Prostate gland (tissue), 2 donors: ENCODE measurements at regions not wholly inside any gene's neighbourhood (a gene's known extent, or its start where the extent isn't known, plus 50 kb on each side); places are given as distances from the start of the nearest gene placed in this dataset.

Source experiments
- DNase-seq: peaks from one replicate; pipeline ENCODE4 v3.0.0-alpha.2; 2019; ENCODE audit warnings: low spot score
- H3K27ac ChIP-seq, 2 donors: fragments of 200-600 bp; sonication (generic); 2 replicates each; pipeline ENCODE4 v1.5.1; 2017 to 2019
- H3K27me3 ChIP-seq: fragments of 200-600 bp; sonication (generic); replicated peaks from 2 replicates; pipeline ENCODE4 v1.5.1; 2019; ENCODE audit not compliant: insufficient read depth
- H3K36me3 ChIP-seq, 2 donors: fragments of 200-600 bp; sonication (generic); 1 replicate in 1 of 2; 2 replicates in 1 of 2; pipeline versions ENCODE4 v1.5.1 to v1.8.1; 2017 to 2019
- H3K4me1 ChIP-seq: fragments of 200-600 bp; sonication (generic); replicated peaks from 2 replicates; pipeline ENCODE4 v1.5.1; 2019
- H3K4me3 ChIP-seq, 2 donors: fragments of 200-600 bp; sonication (generic); 2 replicates each; pipeline ENCODE4 v1.5.1; 2017 to 2019
- H3K9me3 ChIP-seq: fragments of 200-600 bp; sonication (generic); 2 replicates; pipeline ENCODE4 v1.5.1; 2017
- POLR2A ChIP-seq: fragments of 450-650 bp; IDR thresholded peaks from one replicate; pipeline ENCODE4 v1.6.1; 2016; ENCODE audit warnings: antibody characterized with exemption, mild to moderate bottlenecking
- POLR2AphosphoS5 ChIP-seq: sonication (generic); formaldehyde crosslinking; IDR thresholded peaks from one replicate; pipeline ENCODE4 v1.6.1; 2017; ENCODE audit warnings: antibody characterized with exemption
- WGBS: methylation state at CpG from one replicate; pipeline ENCODE4 v1.1.5; 2018; 5-methylcytosine and 5-hydroxymethylcytosine counted together
- intact Hi-C: fragments of 100-400 bp; cut with DNase I; formaldehyde crosslinking; loops from one replicate; pipeline ENCODE4 v1.14.2; 2022
- TF ChIP-seq, protein P1 (sequence below), 4 experiments: fragments of 200-600 bp in 2 of 4; fragments of 450-650 bp in 2 of 4; sonication (generic) in 2 of 4; IDR thresholded peaks; 1 replicate in 3 of 4; 2 replicates in 1 of 4; pipeline ENCODE4 v1.5.1; 2016 to 2019; ENCODE audit warnings: antibody characterized with exemption in 4 of 4, mild to moderate bottlenecking in 2 of 4, moderate library complexity in 2 of 4

GRCh38 chr6:77341058-77341986 is 122.0 kb downstream of the HTR1B start:
- intact Hi-C loops = no loop called here
- TF ChIP-seq POLR2AphosphoS5 (no peak), POLR2A (no peak)
- TF ChIP-seq, protein P1, sequence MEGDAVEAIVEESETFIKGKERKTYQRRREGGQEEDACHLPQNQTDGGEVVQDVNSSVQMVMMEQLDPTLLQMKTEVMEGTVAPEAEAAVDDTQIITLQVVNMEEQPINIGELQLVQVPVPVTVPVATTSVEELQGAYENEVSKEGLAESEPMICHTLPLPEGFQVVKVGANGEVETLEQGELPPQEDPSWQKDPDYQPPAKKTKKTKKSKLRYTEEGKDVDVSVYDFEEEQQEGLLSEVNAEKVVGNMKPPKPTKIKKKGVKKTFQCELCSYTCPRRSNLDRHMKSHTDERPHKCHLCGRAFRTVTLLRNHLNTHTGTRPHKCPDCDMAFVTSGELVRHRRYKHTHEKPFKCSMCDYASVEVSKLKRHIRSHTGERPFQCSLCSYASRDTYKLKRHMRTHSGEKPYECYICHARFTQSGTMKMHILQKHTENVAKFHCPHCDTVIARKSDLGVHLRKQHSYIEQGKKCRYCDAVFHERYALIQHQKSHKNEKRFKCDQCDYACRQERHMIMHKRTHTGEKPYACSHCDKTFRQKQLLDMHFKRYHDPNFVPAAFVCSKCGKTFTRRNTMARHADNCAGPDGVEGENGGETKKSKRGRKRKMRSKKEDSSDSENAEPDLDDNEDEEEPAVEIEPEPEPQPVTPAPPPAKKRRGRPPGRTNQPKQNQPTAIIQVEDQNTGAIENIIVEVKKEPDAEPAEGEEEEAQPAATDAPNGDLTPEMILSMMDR (IDR thresholded peaks at IDR 0.05) = no peak
- Histone ChIP-seq H3K9me3 (no peaks in the 10 kb centered on the region), H3K27me3 (no peaks in the 10 kb centered on the region), H3K4me3 (no peak overlapping the region), H3K36me3 (no peaks in the 10 kb centered on the region), H3K27ac (no peak overlapping the region), H3K4me1 (no peaks in the 10 kb centered on the region)
- WGBS = 69% methylated on average over 4 of the region's 4 CpGs
- DNase-seq = no peak

DNA sequence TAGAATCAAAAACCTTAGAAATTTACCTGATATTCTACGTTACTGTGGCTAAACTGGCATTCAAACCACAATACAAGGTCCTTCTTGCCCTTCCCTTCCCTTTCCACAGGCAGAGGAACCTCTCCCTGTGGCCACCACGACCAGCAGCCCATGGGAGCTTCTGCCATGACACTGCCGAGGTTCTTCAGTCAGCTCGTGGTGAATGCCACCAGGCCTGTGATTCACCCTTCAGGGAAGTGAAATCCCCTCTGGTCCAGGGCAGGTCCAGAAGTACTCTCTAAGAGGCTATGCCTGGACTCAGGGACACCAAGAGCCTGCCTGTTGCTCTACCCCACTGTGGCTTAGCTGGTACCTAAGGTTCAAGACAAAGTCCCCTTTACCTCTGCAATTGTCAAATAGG is 123.0 kb downstream of the HTR1B start:
- WGBS = 69% methylated on average over 4 of the region's 4 CpGs
- TF ChIP-seq POLR2A (no peak), POLR2AphosphoS5 (no peak)
- TF ChIP-seq, protein P1 (IDR thresholded peaks at IDR 0.05) = no peak
- Histone ChIP-seq H3K27ac (no peak overlapping the region), H3K4me3 (no peak overlapping the region), H3K4me1 (no peaks in the 10 kb centered on the region), H3K27me3 (no peaks in the 10 kb centered on the region), H3K9me3 (no peaks in the 10 kb centered on the region), H3K36me3 (no peaks in the 10 kb centered on the region)
- intact Hi-C loops = no loop called here
- DNase-seq = no peak

GRCh38 chr6:77339926-77340325 is 123.4 kb downstream of the HTR1B start:
- TF ChIP-seq, protein P1 (IDR thresholded peaks at IDR 0.05) = no peak
- no peak for TF ChIP-seq POLR2AphosphoS5
- no peak for TF ChIP-seq POLR2A
- Histone ChIP-seq H3K4me3 (no peak overlapping the region), H3K9me3 (no peaks in the 10 kb centered on the region), H3K27me3 (no peaks in the 10 kb centered on the region), H3K27ac (no peak overlapping the region), H3K36me3 (no peaks in the 10 kb centered on the region), H3K4me1 (no peaks in the 10 kb centered on the region)
- intact Hi-C loops = no loop called here
- WGBS = 80% methylated on average over 2 of the region's 2 CpGs
- no peak for DNase-seq

GRCh38 chr6:77337392-77337791 is 125.9 kb downstream of the HTR1B start:
- Histone ChIP-seq H3K4me3 (no peak overlapping the region), H3K27me3 (no peaks in the 10 kb centered on the region), H3K36me3 (no peaks in the 10 kb centered on the region), H3K27ac (no peak overlapping the region), H3K9me3 (no peaks in the 10 kb centered on the region), H3K4me1 (no peaks in the 10 kb centered on the region)
- no peak for DNase-seq
- intact Hi-C loops = no loop called here
- TF ChIP-seq, protein P1 (IDR thresholded peaks at IDR 0.05) = no peak
- TF ChIP-seq POLR2A (no peak), POLR2AphosphoS5 (no peak)

DNA sequence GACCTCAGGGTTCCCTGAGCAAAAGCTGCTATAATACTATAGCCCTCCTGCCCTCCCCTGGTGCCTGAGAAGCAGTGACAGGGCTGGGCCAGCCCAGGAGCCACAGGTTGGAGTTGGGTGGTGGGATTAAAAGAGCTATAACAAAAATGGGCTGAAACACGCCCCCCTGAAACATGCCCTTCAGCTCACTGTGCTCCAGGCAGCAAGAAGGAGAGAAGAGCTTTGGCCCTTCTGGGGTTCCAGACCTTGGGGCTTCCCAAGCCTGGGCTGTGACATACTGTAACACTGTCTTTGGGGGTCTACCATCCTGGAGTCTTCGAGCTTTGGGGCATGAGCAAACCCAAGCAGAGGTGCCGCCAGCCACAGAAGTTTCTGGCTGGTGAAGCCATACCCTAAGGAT is 129.2 kb downstream of the HTR1B start:
- intact Hi-C loops = no loop called here
- 92% methylated on average over 3 of the region's 3 CpGs for WGBS
- DNase-seq = no peak
- H3K9me3 ChIP-seq = no peaks in the 10 kb centered on the region
- H3K27ac ChIP-seq = no peak overlapping the region
- no peaks in the 10 kb centered on the region for H3K27me3 ChIP-seq
- H3K4me3 ChIP-seq = no peak overlapping the region
- TF ChIP-seq, protein P1 (IDR thresholded peaks at IDR 0.05) = no peak
- TF ChIP-seq POLR2AphosphoS5 (no peak), POLR2A (no peak)
- H3K4me1 ChIP-seq = no peaks in the 10 kb centered on the region
- H3K36me3 ChIP-seq = no peaks in the 10 kb centered on the region
